PC-9 (cell line): ENCODE measurements at regions not wholly inside any gene's neighbourhood (a gene's known extent, or its start where the extent isn't known, plus 50 kb on each side); places are given as distances from the start of the nearest gene placed in this dataset.

Source experiments
- BruUV-seq: library from RNA; stranded (reverse); fragments of 400-500 nt; replicated peaks from 2 replicates; lab custom pipeline; 2021; lab: Mats Ljungman, UMichigan
- CTCF ChIA-PET: fragments of 300-600 bp; sonication (Branson Sonifier 250); formaldehyde crosslinking; loops from one replicate; lab custom pipeline; 2022; ENCODE audit warnings: antibody characterized with exemption; lab: Charles Lee
- POLR2A ChIA-PET: fragments of 300-600 bp; sonication (Branson Sonifier 250); formaldehyde crosslinking; loops from one replicate; lab custom pipeline; 2022; ENCODE audit warnings: antibody characterized with exemption; ENCODE audit not compliant: unreplicated experiment; lab: Charles Lee
- DNase-seq, 2 experiments: peaks; one replicate each; pipeline versions ENCODE4 v3.0.0 to v3.0.0-alpha.2; 2015 to 2022; ENCODE audit warnings: mixed read lengths in 1 of 2
- H2AFZ ChIP-seq: fragments of 200-600 bp; sonication (generic); 2 replicates; pipeline ENCODE4 v1.8.1; 2017; ENCODE audit warnings: antibody characterized with exemption
- H3F3A ChIP-seq: fragments of 200-600 bp; sonication (generic); 2 replicates; pipeline ENCODE4 v1.8.1; 2017; ENCODE audit warnings: antibody characterized with exemption, mild to moderate bottlenecking, low read depth; ENCODE audit not compliant: insufficient read depth
- H3K27ac ChIP-seq: fragments of 200-600 bp; sonication (generic); 2 replicates; pipeline ENCODE4 v1.6.1; 2016; ENCODE audit warnings: mixed run types
- H3K27me3 ChIP-seq: fragments of 200-600 bp; sonication (generic); 2 replicates; pipeline ENCODE4 v1.6.1; 2016; ENCODE audit warnings: low read depth, mixed run types; ENCODE audit not compliant: insufficient read depth
- H3K36me3 ChIP-seq: fragments of 200-600 bp; sonication (generic); 2 replicates; pipeline ENCODE4 v1.6.1; 2016; ENCODE audit warnings: low read depth, mixed run types
- H3K4me1 ChIP-seq: fragments of 200-600 bp; sonication (generic); replicated peaks from 2 replicates; pipeline ENCODE4 v1.6.1; 2016; ENCODE audit warnings: mixed run types; ENCODE audit not compliant: insufficient read depth
- H3K4me2 ChIP-seq: fragments of 200-600 bp; sonication (generic); 2 replicates; pipeline ENCODE4 v1.6.1; 2017; ENCODE audit warnings: mixed run types
- H3K4me3 ChIP-seq: fragments of 200-600 bp; sonication (generic); 2 replicates; pipeline ENCODE4 v1.6.1; 2016; ENCODE audit warnings: mixed run types
- H3K79me2 ChIP-seq: fragments of 200-600 bp; sonication (generic); 2 replicates; pipeline ENCODE4 v1.6.1; 2017; ENCODE audit warnings: low read depth, mixed run types
- H3K9me2 ChIP-seq: fragments of 200-600 bp; sonication (generic); 2 replicates; pipeline ENCODE4 v1.8.1; 2017; ENCODE audit warnings: mild to moderate bottlenecking; ENCODE audit not compliant: insufficient read depth
- H3K9me3 ChIP-seq: fragments of 200-600 bp; sonication (generic); 2 replicates; pipeline ENCODE4 v1.8.1; 2016; ENCODE audit warnings: low read depth; ENCODE audit not compliant: insufficient read depth
- H4K20me1 ChIP-seq: fragments of 200-600 bp; sonication (generic); 2 replicates; pipeline ENCODE4 v1.8.1; 2017; ENCODE audit not compliant: insufficient read depth
- EZH2 ChIP-seq: fragments of 200-600 bp; sonication (generic); IDR thresholded peaks from 2 replicates; pipeline ENCODE4 v1.8.0; 2017; ENCODE audit warnings: antibody characterized with exemption, low read depth
- intact Hi-C: fragments of 100-400 bp; cut with micrococcal nuclease; formaldehyde crosslinking; loops from one replicate; pipeline ENCODE4 v1.10.0; 2022; ENCODE audit not compliant: unreplicated experiment
- TF ChIP-seq, protein P1 (sequence below): fragments of 200-600 bp; sonication (generic); conservative IDR thresholded peaks from 2 replicates; pipeline ENCODE4 v1.6.1; 2017; ENCODE audit warnings: mixed run types, antibody characterized with exemption, mild to moderate bottlenecking, moderate library complexity

DNA sequence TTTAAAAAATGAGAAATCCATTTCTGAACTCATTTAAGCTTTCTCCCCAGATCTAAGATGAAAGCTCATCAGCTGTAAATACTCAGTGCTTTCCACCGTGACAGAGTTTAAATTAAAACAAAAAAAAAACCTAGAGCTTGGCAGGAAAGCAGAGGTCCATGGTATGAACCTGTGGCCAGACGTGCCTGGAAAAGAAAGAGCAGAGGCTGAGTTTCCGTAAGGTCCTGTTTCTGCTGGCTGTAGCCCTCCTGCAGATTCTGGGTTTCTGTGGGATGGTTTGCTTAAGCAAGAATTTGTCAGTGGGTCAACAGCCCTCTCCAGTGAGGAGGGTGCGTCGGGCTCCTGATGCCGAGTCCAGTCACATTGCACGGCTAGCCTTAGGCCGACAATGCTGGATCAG is 383.2 kb downstream of the SAMD5 start:
- ChIA-PET POLR2A (no interaction called here), CTCF (no interaction called here)
- no peak for DNase-seq
- Histone ChIP-seq H3K4me3 (no peak overlapping the region), H3K36me3 (peaks cover 10% of the 10 kb centered on the region; the same call in 1 of the 2 replicates), H2AFZ (no peak overlapping the region), H3K4me1 (no peaks in the 10 kb centered on the region), H3K27ac (no peak overlapping the region), H3K9me3 (no peaks in the 10 kb centered on the region), H3K79me2 (no peaks in the 10 kb centered on the region), H3K4me2 (no peak overlapping the region), H4K20me1 (no peaks in the 10 kb centered on the region), H3K27me3 (no peaks in the 10 kb centered on the region), H3F3A (no peaks in the 10 kb centered on the region), H3K9me2 (no peaks in the 10 kb centered on the region)
- TF ChIP-seq, protein P1, sequence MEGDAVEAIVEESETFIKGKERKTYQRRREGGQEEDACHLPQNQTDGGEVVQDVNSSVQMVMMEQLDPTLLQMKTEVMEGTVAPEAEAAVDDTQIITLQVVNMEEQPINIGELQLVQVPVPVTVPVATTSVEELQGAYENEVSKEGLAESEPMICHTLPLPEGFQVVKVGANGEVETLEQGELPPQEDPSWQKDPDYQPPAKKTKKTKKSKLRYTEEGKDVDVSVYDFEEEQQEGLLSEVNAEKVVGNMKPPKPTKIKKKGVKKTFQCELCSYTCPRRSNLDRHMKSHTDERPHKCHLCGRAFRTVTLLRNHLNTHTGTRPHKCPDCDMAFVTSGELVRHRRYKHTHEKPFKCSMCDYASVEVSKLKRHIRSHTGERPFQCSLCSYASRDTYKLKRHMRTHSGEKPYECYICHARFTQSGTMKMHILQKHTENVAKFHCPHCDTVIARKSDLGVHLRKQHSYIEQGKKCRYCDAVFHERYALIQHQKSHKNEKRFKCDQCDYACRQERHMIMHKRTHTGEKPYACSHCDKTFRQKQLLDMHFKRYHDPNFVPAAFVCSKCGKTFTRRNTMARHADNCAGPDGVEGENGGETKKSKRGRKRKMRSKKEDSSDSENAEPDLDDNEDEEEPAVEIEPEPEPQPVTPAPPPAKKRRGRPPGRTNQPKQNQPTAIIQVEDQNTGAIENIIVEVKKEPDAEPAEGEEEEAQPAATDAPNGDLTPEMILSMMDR: no peak
- no peak for TF ChIP-seq EZH2
- no TSS peak for BruUV-seq
- intact Hi-C loops: no loop called here

DNA sequence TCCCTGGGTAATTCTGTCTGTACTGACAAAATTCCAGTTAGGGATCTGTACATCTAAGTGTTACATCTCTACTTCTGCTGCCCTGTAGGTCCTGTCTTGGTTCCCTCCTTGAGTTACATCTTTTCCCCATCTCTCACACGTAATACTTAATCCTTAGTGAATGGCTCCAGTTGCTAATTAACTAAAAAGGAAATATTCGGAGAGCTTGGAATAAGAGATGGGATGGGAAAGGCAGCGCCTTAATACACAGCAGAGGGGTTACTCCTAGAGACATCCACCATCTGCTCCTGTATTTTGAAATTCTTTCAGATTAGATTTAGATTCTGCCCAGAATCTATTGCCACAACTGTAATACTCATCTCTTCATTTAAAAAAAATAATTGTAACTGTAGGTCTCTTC is 384.0 kb downstream of the SAMD5 start:
- H3K4me2 ChIP-seq: no peak overlapping the region
- no peaks in the 10 kb centered on the region for H4K20me1 ChIP-seq
- DNase-seq: no peak
- TF ChIP-seq, protein P1: no peak
- TF ChIP-seq EZH2: no peak
- ChIA-PET POLR2A (no interaction called here), CTCF (no interaction called here)
- no peaks in the 10 kb centered on the region for H3K27me3 ChIP-seq
- H3K4me1 ChIP-seq: no peaks in the 10 kb centered on the region
- no peaks in the 10 kb centered on the region for H3K9me3 ChIP-seq
- no peaks in the 10 kb centered on the region for H3K9me2 ChIP-seq
- no peaks in the 10 kb centered on the region for H3K79me2 ChIP-seq
- H3K4me3 ChIP-seq: no peak overlapping the region
- peaks cover 7% of the 10 kb centered on the region; the same call in 1 of the 2 replicates for H3K36me3 ChIP-seq
- H3K27ac ChIP-seq: no peak overlapping the region
- no peaks in the 10 kb centered on the region for H3F3A ChIP-seq
- no peak overlapping the region for H2AFZ ChIP-seq
- intact Hi-C loops: no loop called here
- BruUV-seq: no TSS peak

DNA sequence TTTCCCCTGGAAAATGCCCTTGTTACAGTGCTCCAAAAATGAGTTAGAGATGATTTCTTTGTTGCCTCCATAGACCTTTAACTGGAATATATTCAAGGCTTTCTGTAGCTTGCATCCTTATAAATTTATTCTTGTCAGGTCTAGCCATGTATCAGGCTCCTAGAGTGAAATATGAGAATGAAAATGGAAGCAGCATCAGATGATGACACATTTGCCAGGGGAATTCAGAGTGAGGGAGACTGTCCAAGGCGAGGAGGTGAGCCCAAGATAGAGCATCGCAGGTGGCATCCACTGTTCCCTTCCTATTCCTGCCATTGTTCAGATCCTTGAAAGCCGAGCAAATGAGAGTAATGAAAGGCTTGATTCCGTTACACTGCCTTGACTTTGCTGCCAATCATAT is 386.8 kb downstream of the SAMD5 start:
- no peaks in the 10 kb centered on the region for H3K27me3 ChIP-seq
- no peak overlapping the region for H3K27ac ChIP-seq
- ChIA-PET CTCF (no interaction called here), POLR2A (no interaction called here)
- intact Hi-C loops: no loop called here
- H3K4me1 ChIP-seq: no peaks in the 10 kb centered on the region
- no peaks in the 10 kb centered on the region for H3K9me2 ChIP-seq
- TF ChIP-seq, protein P1: no peak
- TF ChIP-seq EZH2: no peak
- H3F3A ChIP-seq: no peaks in the 10 kb centered on the region
- no TSS peak for BruUV-seq
- no peaks in the 10 kb centered on the region for H3K36me3 ChIP-seq
- H3K79me2 ChIP-seq: no peaks in the 10 kb centered on the region
- no peak overlapping the region for H2AFZ ChIP-seq
- no peaks in the 10 kb centered on the region for H4K20me1 ChIP-seq
- H3K9me3 ChIP-seq: no peaks in the 10 kb centered on the region
- H3K4me3 ChIP-seq: no peak overlapping the region
- no peak for DNase-seq
- H3K4me2 ChIP-seq: no peak overlapping the region
